ENCODE measurements at regions not wholly inside any gene's neighbourhood (a gene's known extent, or its start where the extent isn't known, plus 50 kb on each side); places are given as distances from the start of the nearest gene placed in this dataset.
"Not testable (repeated sequence)": the region's sequence is repeated elsewhere in the genome, so short reads cannot be mapped to it uniquely, and the experiment has no call there.

DNA sequence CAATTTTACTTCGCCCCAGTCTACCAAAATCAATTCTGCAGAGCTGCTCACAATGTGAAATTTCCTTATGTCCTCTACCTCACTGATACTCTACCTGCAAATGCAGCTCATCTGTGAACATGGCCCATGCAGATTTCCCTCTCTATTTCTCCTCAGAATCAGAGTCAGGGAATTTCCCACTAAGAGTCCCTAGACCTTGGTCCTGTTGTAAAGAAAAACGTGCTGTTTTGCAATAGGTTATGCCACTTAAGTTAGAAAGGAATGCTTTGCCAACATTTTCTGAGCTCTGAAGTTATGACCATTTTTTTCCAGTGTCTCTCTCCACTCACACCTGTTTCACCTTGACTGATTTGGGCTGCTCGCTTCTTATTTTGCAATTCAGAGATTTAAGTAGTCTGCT is 524.0 kb downstream of the TTLL7 start:
- not testable (repeated sequence) for DNase-seq

GRCh38 chr1:83473986-83474385 is 524.9 kb downstream of the TTLL7 start:
- DNase-seq = not testable (repeated sequence)

DNA sequence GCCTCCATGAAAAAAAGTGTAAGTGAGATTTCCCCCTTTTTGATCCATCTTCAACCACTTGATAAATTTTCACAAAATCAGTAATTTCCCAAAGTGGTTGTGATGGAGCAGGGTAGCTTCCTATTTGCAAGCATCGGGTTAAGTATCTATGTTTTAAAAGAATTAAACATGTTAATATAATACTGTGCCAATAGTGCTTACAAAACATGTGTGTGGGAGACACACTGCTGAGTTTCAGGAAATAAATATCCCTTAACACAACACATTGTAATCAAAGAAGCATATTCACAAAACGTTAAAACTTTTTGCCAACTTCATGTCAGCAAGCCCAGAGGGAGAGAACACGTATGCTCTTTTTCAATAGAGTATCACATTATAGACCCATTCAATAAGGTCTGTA is 526.9 kb downstream of the TTLL7 start:
- not testable (repeated sequence) for DNase-seq

DNA sequence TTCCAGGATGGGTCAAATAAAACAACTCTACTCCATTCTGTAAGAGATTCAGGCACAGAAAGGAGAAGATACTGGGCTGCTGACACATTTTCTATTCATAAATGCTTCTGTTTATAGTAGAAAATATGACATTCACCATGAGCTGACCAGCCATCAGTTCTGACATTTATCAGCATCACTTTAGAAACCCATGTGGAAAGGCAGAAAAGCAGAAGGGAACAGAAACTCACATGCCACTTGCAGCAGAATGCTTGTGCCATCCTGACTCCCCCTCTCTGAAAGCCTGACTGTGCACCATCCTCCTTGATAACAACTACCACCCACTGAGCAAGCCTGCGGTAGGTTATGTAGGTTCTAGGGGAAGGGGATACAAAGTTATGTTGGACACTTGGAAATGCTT is 527.7 kb downstream of the TTLL7 start:
- not testable (repeated sequence) for DNase-seq

DNA sequence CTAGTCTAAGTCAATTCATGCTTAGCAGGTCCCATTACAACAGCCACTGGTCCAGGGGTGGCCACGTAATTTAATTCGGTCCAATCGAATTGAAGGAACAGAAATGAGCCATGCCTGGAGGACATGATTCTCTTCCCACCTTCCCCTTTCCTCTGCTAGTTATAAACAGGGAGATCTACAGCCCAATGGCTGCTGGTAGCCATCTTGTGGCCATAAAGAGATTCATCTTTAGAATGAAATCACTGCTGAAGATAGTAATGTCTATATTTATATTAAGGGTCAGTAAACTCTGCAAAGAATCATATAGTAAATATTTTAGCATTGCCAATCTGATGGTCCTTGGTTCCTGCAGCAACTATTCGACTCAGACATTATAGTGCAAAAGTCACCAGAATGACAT is 530.6 kb downstream of the TTLL7 start:
- DNase-seq = not testable (repeated sequence)

DNA sequence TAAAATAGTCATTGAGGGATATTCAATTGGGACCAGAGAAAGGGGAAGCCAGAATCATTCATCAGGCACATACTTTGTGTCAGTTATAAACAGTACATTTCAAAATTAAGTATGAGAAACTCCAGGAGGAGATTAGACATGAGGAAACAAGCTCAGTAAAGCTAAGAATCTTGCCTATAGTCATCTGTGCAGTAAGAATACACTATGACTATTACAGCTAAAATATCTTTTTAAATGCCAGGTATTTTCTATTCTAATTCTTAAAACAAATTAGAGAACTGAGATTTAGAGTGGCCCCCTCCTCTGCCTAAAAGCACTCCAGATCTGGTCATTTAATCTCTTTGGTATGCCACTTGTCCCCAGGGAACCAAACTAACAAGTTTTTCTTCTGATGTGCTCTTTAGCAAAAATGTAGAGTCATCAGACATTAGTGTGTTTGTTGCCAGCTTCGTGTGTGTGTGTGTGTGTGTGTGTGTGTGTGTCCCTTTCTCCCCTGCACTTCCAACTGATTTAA is 541.1 kb downstream of the TTLL7 start:
- not testable (repeated sequence) for DNase-seq

DNA sequence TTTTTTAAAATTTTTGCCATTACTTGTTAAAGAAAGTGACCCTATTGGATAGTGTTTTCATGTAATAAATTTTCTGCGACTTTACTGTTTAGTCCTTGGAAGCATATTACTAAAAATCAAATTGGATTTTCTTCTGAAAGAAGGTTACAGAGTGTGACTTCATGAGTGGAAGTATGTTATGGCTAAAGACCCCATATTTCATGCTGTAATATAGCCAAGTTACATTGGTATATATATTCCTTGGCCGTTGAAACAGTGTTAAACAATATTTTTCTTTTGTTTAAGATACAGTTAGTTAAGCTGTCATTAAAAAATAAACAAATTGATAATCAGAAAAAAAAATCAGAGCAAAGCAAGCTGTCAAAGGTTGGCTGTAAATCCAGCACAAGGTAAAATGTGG is 541.7 kb downstream of the TTLL7 start:
- not testable (repeated sequence) for DNase-seq

DNA sequence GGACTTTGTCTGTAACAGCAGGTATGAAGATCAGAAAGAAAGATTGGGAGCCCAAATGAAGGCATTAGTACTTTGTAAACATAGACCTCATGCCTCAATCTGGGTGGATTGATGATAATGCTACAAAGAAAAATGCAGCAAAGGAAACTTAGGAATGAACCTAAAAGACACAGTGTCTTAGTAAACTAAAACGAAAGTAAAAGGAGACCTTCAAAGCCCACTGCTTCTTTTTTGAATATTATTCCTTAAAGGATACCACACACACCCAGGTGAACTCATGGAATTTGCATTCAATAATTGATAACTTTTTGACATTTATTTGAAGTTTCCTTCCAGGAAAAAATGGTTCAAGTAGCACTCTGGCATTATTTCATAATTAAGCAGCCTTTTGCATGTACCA is 543.2 kb downstream of the TTLL7 start:
- DNase-seq = not testable (repeated sequence)

DNA sequence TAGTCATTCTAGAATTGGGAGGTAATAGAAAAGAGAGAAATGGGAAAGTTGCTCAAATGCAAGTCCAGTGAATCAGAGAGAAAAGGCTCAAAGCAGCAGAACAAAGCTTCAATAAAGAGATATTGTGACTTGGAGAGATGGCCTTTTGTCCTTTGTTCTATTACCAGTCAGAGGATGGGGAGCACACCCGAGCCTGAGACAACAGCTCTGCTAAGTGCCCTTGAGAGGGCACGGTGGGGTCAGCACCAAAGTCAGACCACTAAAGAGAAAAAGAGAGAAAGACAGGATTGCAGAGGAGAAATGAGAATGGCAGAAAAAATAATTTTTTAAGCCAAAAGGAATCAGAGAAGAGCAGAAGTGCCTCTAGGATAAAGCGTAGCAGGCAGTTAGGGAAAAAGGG is 553.1 kb downstream of the TTLL7 start:
- peak in 33 of 56 donors; percentile 1 to 52 (median 12) for DNase-seq

- DNase-seq = not testable (repeated sequence)
Observed at GRCh38 chr1:83442412-83442811, 556.5 kb downstream of the TTLL7 start.

DNA sequence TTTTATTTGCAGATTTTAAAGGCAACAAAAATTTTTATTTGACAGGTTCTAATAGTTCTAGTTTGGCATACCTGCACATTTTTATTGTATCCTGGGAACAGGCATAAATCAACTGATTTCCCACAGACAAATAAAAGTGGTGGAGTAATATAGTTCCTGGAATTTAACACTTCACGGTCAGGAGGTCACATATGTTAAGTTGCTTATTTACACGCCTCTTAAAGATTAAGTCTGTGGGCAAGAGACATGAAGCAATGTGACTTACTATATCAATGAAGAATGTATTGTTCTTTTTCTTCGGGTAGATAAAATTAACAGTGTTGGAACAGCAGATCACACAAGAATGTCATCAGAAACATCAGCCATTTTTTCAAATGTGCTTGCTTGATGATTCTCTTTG is 558.3 kb downstream of the TTLL7 start:
- not testable (repeated sequence) for DNase-seq

- DNase-seq = not testable (repeated sequence)
Observed at GRCh38 chr1:83440021-83440420, 558.9 kb downstream of the TTLL7 start.

GRCh38 chr1:83438316-83438715 is 560.6 kb downstream of the TTLL7 start:
- not testable (repeated sequence) for DNase-seq

DNA sequence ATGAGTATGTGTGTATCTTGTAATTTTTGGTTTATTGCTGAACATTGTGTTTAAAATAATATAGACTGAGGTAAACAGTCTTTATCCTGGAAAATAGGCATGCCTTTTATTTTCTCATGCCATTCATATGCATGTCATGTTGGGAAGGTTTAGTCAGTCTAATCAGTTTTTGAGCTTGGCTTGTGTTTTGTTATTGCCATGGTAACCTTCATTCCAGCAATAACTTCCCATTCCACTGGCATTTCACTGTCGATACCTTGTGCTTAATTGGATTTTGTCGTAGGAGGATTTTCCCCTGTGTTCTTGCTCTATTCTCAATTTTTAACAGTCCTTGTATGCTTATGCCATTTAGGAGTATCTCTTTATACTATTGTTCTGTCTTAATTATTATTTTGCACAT is 563.6 kb downstream of the TTLL7 start:
- DNase-seq = not testable (repeated sequence)

DNA sequence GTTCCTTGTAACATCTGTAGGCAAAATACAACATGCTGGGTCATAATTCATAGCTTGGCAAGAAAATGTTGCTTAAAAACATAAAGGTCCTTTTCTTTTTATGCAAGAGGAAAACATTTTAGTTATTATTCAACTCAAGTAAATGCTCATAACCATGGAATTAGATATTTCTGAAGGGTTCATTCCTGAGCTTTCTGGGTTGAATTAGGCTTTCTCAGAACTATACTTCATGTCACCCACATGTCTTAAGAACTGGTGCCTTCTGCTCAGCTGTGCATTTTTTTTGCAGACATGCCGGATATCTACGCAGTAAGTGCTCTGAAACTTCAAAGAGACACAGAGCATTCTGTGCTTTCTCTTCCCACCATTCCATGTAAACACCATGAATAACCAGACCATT is 571.4 kb downstream of the TTLL7 start:
- DNase-seq = not testable (repeated sequence)

DNA sequence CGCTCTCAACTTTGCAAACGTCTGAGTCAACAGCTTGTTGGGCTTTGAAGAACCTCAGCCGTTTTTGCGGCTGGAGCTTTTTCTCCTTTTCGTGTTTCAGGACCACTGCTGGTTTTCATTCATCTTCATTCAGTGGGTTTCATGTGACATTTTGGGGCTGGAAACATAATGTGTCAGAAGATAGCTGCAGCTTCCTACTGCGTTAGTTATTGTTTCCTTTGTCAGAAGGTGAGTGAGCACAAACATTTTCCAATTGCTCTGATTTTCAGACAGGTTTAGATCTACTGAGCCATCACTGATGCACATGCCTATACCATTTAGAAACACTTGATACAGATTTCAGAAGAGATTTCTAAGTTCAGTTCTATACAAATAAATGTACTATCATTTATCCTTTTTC is 575.5 kb downstream of the TTLL7 start:
- not testable (repeated sequence) for DNase-seq

DNA sequence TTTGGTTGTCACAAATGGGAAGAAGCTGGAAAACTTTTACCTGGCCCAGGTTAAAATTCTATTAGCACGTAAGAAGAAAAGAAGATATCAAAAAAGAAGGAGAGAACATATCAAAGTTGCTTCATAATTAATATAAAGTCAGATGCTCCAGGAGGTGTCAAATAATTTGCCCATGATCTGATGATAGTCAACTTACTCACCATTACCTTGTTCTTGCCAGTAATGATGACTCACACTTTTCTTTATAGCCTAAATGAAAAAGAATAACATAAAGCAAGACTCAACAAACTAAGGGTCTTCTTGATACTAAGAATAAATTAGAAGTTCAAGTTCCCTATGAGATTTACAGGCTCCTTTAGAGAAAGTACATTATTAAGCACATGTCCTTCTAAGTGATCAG is 580.4 kb downstream of the TTLL7 start:
- no peak for DNase-seq

GRCh38 chr1:83413839-83414107 is 585.2 kb downstream of the TTLL7 start:
- DNase-seq = not testable (repeated sequence)

GRCh38 chr1:83410746-83411413 is 588.1 kb downstream of the TTLL7 start:
- not testable (repeated sequence) for DNase-seq

DNA sequence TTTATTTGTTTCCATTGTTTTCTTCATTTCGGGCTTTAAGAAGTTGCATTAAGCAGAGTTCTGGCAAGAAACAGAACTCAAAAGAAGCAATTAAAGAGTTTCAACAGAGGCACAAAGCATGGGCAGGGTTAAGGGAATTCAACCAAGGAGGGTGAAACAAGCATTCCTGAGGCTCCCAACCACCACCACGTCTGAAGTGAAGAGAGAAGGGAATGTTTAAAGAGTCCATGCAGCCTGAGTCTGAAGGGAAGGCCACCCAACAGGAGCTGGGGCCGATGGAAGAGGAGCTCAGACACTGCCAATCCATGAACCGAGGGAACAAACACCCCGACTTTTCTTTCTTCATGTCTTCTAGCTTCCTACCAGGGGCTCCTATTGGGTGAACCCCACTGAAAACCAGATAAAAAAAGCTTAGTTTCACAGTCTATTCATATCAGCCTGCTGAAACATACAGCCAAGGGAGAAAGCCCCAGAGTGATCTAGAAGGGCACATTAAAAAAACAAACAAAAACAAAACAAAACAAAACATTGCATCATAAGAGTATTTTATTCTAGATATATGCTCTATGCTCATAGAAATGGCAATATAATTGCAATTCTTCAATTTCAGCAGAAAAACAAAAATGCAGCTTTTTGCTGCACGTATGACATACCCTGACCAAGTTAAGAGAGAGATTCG is 592.1 kb downstream of the TTLL7 start:
- not testable (repeated sequence) for DNase-seq

- DNase-seq = not testable (repeated sequence)
Observed at GRCh38 chr1:83405789-83406188, 593.1 kb downstream of the TTLL7 start.

DNA sequence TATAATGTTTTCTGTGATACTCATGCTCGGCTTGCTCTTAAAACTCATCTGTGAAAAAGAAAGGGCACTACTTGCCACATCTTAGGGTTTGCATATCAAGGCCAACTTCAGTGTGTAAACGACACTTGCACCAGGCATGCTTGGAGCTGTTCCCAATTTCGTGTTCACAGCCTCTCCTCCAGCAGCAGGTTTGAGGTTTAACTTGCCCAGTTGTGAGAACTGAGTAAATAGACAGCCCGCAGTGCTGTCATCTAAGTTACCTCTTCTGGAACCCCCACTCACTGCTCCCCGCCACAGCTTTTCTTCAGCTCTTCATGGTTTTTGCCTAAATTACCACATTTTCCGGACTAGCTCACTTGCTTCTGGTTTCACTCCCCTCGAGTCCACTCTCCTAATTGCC is 595.4 kb downstream of the TTLL7 start:
- DNase-seq = not testable (repeated sequence)

DNA sequence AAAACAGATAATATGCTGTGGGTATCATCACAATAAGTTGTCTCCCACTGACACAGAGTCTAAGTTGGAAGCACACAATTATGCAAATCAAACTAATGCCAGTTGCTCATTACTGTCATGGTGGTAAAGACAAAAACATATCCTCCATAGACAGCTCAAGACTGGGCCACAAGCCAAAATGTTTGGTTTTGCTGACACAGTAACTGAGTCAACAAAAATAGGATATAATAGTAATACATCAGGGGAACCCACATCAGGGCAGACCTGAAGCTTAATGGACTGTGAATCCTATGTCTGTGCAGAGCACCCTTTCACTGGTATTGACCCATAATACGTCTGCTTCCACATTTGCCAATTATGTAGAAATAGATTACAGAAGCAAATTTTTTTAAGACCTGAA is 597.8 kb downstream of the TTLL7 start:
- not testable (repeated sequence) for DNase-seq
